NCI-H1436 (cell line): ENCODE measurements at regions not wholly inside any gene's neighbourhood (a gene's known extent, or its start where the extent isn't known, plus 50 kb on each side); places are given as distances from the start of the nearest gene placed in this dataset.

Experiments used
- DNase-seq: peaks from one replicate; lab custom pipeline; 2025; lab: John Stamatoyannopoulos, UW

DNA sequence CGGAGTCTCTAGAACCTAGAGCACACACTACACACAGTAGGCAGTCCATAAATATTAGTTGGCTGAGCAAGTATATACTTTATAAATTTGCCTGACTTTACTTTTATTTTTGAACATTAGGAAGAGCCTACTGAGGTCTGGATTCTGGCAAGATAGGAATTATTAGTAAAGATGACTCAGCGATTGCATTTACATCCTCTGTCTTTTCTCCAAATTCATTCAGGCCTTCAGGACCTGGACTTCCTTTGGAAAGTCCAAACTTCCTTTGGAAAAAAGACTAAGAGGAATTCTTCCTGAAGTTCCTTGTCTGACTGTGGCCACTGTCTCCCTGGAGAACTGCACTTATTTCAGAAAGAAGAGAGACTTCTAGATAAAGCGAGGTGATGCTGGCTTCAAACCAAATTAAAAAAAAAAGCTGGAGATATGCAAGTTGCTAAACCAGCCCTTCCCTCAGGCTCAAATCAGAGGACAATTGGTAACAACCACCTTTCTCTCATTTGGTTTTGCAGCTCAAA is 251.3 kb downstream of the GAS1 start:
- DNase-seq = no peak

DNA sequence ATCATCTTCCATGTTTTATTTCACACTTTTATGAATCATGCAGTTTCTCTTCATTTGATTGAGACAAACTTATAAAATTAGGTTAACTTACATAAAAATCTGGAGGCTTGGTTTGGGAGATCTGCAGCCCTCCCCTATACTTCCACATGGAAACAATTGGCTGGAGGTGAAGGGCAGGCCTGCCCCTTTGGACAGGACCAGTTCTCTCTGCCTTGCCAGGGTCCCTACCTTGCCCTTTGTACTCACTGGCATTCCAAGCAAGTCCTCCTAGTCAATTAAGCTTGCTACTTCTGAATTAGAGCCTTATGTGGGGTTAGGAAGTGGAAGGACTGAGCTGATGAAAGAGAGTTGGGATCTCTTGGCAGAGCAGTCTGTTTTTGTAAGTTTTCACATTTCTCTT is 257.3 kb downstream of the GAS1 start:
- DNase-seq = no peak

DNA sequence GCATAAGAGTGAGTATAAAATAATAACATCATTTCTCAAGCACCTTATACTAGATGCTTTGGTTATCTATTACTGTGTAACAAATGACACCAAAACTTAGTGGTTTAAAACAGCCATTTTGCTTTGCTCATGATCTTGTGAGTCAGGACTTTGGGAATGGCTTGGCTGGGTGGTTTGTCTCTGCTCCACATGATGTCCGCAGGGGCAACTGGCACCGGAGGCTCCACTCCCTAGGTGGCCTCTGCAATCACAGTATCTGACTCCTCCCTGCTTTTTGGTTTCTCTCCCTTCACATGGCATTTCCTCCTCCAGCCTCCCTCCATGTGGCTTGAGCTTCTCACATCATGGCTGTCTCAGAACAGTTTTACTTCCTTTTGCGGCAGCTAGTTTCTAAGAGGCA is 259.5 kb downstream of the GAS1 start:
- no peak for DNase-seq

DNA sequence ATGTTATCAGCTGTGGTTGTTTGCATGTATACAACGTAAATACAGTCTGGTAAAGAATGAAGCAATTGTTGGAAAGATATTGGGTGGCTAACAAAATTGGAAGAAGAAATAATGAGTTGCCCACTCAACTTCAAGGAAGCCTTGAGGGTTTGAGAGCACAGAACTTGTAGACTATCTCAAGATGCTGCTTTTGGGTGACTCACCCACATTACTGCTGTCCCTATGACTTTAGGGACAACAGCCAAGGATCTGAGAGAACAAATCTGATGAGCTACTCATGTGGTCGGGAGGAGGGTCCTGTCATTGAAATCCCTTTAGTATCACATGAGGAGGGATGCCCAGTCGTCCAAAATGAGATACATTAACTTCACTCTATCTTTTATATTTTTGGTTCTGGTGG is 261.8 kb downstream of the GAS1 start:
- no peak for DNase-seq

DNA sequence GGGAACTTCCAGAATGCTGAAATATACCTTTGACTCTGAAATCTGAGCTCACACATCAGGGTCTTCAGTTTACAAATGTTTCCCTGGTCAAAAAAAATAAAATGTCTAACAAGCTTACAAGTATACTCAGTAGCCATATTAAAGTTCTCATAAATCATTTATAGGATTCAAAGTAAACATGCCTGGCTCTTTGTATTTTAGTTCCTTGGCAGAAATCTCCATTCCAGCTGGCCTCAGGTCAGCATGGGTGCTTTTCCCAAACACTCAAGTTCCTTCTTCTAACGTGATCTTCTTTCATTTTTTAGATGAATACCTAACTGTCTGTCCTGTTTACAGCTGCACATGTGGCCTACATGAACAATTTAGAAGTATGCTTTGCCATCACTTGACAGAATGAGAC is 263.2 kb downstream of the GAS1 start:
- DNase-seq = no peak

DNA sequence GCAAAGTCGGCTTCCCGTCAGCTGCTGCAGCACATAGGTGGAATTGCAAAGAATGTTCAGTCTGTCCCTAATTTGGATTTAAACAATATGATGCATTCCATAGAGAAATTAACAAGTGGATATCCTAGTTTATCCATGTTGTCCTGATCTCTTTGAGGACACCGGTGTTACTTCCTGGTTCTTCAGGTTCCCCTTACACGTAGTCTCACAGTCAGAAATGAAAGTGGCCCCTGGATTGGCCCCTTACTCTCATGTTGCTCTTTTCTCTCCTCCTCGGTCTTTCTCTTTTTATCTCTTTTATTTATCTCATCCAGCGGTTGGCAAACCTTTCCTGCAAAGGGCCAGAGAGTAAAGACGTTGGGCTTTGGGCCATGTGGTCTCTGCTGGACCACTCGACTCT is 265.1 kb downstream of the GAS1 start:
- no peak for DNase-seq

DNA sequence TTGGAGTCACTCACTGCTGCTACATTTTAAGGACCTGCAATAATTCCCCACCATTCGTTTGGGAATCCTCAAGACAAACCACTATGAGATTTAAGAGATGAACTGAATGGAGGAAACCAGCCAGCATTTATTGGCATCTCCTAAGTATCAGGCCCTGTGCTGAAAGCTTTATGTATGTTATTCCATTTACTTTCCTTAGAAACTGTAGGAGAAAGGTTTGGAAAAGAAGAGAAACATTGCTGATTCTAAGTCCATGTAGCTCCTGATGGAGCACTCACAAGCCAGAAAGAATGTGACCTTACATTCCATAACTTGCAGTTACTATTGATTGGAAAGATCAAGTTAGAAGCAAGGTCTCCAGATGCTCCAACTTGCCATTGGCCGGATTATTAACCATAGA is 267.4 kb downstream of the GAS1 start:
- DNase-seq = no peak

DNA sequence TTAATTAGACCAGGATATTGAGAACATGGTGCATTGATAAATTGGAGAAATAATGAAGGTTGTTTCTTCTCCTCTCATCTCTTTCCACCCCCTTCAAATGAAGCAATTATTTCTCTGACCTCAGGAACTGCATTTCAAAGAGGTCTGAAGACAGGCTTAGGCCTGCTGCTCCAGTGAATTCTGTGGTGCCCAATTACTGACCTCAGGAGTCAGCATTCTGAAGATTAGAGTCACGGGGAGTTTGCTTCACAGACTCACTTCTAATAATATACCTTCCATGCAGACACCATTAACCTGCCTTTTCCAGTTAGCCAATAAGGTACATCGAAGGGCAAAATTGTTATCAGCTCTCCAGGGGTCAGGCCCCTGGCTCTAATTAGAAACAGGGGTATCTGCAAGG is 270.9 kb downstream of the GAS1 start:
- no peak for DNase-seq

DNA sequence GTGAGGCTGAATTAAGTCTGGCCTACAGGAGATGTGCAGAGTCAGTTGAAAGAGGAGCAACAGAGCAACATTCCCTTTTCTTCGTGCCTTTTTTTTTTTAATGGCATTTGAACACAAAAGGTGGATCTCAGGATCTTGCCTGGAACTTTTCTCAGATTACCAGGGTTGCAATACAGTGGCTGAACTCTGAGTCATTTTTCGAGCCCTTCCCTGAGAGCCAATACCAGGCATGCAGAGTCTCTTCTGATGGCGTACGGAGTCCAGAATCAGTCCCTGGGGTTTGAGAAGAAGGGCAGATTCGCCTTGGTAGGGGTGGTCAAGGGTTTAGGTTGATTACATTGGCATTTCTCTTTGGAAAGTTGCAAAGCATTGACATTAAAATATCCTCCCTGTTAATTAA is 271.5 kb downstream of the GAS1 start:
- no peak for DNase-seq

DNA sequence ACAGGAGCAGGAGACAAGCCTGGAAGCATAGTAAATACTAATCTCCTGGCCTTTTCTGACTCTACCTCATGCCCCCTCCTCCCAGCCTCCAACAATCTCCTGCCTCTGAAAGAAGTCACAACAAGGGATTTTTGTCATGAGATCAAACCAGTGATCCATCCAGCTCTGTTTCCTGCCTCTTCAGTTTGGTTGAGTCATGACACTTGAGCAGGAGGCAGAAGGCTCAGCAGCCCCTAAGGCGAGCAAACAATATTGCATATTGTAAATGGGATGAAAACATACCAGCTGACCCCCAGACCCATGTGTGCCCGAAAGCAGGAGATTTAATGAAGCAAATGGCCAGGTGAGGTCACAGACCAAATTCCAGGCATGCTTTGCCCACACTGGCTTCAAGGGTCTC is 272.8 kb downstream of the GAS1 start:
- DNase-seq = no peak

DNA sequence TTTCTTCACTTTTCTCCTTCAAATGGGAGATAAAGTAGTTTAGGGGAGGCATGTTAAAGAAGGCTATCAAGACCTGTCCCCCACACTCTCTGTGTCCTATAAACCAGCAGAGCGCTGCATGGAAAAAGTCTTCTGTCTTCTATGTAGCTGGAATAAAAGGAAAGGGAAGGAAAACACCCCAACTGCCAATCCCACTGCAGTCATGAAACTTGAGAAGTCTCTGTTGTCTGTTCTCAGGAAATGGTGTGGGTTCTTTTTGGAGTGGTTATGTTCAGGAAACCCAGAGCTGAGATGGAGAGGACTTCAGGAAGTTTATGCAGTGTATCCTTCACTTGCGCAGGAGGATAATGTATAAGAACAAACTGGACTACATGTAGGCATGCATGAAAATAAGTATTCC is 274.3 kb downstream of the GAS1 start:
- no peak for DNase-seq

DNA sequence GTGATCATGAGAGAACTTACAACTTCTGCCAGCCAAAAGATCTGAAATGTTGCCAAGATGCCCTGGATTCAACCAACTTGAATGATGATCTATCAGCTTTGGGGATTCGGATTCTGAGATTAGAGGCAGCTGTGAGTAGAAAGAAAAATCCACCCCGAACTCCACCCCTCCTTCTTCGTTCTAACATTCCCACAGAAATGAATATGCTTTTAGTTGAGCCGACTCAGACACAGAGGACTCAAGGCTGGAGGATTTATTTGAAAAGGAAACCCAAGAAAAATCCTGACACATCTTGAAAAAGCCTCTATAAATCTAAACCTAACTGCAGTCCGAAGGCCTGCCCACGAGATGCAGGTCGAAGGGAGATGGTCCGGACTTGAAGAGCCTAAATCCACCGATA is 275.0 kb downstream of the GAS1 start:
- DNase-seq = no peak

DNA sequence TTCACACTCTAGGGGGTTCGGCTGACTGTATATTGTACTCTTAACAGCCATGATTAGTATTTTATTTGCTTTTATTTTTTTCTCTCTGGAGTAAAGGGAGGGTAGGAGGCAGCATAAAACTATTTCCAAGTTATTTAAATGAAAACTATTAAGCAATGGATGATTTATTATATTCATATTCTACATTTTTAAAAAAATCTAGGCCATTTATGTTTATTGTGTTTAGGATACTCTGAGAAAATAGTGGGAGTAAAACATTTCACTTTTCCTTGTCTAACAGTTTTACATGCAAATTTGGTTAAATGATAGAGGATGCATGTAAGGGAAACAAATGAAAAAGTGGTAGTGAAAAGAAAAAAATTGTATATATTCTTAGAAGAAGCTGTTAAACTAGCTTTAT is 276.3 kb downstream of the GAS1 start:
- DNase-seq = no peak

DNA sequence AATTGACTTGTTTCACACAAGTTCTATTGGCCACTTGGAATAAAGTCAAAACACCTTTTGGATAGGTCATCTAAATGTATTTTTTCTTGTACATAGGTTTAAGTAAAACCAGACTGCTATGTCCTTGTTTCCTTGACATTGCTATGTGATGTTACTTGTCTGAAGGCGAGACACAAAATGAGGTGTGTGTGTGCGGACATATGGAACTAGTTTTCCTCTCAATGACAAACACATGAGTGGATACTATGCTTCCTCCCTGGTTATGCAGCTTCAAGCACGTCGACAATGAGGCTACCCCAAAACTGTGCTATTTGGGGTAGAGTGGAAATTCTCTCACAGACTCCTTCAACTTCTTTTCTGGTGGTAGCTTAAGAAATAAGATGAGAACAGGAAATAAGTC is 276.8 kb downstream of the GAS1 start:
- no peak for DNase-seq

DNA sequence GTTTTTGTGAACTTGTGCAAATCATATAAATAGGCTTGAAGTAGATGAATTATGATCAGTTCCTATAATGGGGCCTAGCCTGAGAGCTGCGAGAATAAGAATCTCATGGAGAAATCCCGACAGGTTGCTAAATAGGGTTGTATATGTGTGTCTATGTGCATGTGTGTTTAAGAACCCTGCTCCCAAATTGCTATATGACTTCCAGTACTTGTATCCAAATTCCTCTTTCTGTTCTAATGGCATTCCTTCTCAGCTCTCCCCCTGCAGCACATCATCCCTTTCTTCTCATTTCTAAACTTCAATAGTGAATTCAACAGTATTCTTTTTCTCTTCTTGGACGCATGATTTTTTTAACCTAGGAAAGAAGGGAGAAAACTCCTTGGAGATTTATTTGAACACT is 277.2 kb downstream of the GAS1 start:
- no peak for DNase-seq

DNA sequence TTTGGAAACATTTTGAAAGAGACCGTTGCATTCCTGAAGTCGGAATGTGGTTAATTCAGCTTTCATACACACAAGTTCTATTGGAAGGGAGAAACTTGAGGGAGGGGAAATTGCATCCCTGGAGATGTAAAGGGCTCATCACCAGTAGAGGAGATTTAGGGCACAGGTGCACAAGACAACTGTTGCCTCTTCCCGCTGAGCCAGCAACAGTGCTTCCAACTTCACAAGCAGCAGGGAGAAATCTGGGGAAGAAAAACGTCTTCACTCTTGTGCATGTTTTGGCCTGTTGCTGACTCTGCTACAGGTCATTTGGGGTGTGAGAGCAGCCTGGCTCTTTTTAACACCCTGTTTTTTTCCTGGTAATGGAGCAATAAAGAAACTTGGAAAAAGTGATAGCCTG is 277.9 kb downstream of the GAS1 start:
- no peak for DNase-seq

DNA sequence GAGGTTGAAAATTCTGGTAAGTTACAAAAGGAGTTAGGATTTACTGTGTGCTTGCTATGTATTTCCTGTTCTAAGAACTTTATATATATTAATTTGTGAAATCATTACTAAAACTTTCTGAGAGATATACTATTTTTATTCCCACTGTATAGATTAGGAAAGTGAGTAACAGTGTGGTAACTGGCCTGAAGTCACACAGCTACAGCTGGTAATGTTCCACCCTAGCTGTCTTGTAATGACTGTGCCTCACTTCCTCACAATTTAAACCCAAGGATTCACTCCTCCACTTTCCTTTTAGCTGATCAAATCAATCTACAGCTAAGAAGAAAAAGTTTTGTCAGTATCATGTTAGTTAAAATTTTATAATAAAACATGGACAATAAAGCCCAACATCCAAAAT is 278.8 kb downstream of the GAS1 start:
- no peak for DNase-seq

DNA sequence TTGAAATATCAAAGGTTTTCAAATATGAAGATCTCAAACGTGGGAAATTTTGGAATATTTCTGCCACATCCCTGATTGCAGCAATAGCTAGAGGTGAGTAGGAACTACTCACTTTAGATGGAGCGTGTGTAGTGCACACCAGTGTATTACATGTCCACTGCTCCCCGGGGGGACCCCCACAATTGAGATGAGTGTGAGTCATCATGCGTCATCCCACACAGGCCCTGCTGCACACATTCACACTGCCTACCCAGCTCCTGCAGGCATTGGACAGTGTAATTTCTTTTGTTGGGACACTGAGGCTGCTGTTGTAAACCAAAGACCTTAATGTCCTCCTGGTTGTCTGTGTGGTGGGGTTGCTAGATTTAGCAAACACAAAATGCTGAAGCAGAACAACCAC is 280.0 kb downstream of the GAS1 start:
- DNase-seq = no peak

DNA sequence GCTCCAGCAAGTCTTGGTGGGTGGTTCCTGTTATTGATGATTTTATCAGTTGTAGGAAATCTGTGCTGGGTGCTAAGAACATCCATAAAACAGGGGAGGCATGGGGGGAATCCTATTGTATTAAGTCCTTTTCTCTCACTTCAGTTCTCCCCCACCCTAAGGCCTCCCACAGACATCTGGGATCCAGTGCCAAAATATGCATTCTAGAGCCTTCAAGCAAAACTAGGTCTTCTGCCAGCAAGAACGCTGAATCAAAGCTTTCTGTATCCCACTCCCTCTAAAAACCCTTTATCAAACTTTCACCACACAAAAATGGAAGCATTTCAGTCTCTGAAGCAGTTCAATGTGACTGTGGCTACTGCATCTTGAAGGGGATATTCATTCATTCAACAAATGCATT is 281.9 kb downstream of the GAS1 start:
- no peak for DNase-seq

DNA sequence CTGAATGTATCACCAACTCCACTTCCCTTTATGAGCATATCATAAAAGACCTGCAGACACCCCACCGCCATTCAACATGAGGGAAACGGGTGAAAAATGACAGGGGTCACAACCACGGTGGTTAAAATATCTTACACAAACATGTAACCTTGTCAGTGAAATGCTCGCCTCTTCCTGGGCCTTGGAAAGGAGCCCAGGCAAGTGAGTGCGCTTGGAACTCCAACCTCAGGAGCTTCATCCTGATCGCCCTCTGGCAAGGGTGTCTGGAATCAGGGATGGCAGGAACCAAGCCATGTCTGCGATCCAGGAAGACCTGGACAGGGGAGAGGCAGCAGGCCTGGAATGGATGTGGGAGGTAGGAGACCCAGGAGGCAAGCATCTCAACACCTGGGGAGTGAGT is 282.7 kb downstream of the GAS1 start:
- DNase-seq = no peak

DNA sequence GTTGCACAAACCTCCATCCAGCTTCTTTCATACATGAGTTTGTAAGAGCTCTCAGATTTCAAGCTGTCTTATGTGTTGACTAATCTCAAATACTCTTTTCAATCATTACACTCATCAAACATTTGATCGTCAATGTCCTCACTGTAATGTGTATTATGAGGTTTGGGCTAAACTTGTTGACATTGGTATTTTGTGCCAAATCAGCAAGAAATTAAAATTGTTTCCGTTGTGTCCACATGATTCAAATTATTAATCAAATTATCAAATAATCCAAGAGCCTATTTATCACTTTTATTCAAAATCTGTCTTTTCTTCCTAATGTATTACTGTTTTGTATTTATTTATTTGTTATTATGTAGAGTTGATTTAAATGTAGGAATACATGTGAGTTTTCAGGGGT is 283.4 kb downstream of the GAS1 start:
- DNase-seq = no peak

DNA sequence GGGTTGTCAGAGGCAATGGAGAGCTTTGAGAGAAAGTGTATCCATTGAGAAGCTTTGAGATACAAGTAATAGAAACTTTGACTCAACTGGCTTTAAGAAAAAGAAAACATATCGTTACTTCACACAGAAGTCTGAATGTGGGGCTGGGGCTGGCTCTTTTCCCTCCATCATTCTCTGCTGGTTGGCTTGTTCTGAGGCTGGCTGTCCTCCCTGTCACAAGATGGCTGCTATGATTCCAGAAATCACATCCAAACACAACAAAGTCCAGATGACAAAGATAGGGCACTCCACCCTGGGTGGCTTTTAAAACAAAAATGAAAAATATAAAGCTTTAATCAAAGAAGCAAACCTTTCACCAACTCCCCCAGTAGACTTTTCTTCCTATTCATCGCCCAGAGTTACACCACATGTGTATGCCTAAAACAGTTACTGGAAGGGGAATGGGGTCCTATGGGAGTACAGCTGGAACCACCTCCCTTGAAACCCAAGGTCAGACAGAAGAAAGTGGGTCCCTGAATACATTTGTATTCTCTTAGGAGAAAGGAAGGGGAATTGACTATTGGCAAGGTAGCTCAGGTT is 284.3 kb downstream of the GAS1 start:
- DNase-seq = no peak

DNA sequence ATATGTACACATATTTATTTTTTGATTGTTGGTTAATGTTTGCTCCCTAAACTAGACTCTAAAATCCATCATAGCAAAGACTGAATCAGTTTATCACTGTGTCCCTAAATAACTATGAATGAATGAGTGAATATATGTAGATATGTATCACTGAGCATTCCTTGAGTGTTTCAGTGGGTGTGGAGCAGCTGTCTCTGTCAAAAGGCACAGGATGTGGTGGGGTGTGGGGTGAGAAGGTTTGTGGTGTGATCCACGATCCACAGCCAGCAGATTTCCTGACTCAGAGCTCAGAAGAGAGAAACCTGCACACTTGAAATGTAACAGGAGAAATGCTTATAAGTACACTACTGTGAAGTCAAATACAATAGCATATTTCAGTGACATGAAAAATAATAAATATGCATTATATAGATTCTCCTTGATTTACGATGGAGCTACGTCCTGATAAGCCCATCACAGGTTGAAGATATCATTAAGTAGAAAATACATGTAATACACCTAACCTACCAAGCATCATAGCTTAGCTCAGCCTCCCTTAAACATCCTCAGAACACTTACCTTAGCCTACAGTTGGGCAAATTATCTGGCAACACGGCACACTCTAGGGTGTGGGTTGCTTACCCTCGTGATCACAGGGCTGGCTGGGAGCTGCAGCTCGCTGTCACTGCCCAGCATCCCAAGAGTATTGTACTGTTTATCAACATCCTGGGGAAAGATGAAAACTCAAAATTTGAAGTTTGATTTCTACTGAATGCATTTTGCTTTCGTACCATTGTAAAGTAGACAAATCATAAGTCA is 287.0 kb downstream of the GAS1 start:
- no peak for DNase-seq

DNA sequence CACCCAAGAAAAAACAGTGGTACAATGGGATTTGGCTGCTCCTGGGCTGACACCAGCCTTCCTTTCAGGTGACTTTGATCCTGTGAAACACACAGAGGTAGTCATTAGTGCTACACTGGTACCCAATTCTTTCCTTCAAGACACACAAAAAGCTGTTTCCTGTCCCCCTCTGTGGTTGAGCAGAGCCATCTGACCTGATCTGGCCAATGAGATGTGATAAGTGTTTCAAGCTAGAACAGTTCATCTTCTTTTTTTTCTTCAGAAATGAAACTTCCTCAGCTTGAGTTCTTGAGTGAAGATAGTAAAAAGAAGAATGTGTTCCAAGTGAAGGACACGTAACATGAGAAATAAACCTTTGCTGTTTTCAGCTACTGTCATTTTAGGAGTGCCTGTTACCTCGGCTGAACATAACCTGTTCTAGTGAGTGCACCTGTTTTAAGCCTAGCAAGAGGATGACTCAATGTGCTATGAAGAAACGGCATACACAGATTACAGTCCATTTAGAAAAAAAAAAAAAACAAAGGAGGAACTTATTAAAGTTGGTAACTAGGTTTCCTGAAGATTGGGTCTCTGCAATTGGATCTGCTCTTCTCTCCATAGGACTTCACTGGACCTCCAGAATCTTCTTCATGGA is 287.8 kb downstream of the GAS1 start:
- DNase-seq = no peak
